SK-N-SH (cell line): ENCODE measurements at regions not wholly inside any gene's neighbourhood (a gene's known extent, or its start where the extent isn't known, plus 50 kb on each side); places are given as distances from the start of the nearest gene placed in this dataset.

Source experiments
- CTCF ChIP-seq: fragments of 200-600 bp; sonication (generic); IDR thresholded peaks from 2 replicates; pipeline ENCODE4 v1.6.1; 2017; ENCODE audit warnings: antibody characterized with exemption, mild to moderate bottlenecking, moderate library complexity
- EP300 ChIP-seq, 2 experiments: IDR thresholded peaks; 2 replicates each; pipeline versions ENCODE4 v1.4.0 to v1.6.1; 2012; ENCODE audit warnings: borderline replicate concordance in 1 of 2, low read depth in 1 of 2, low read length in 1 of 2
- EZH2phosphoT487 ChIP-seq: fragments of 200-600 bp; sonication (generic); IDR thresholded peaks from 2 replicates; pipeline ENCODE4 v1.6.1; 2017; ENCODE audit warnings: low read depth, mixed run types, mild to moderate bottlenecking, antibody characterized with exemption, moderate library complexity, borderline replicate concordance
- FOXM1 ChIP-seq: IDR thresholded peaks from 2 replicates; pipeline ENCODE4 v1.4.0; 2012; ENCODE audit warnings: low read depth, mild to moderate bottlenecking
- JUND ChIP-seq: IDR thresholded peaks from 2 replicates; pipeline ENCODE4 v1.4.0; 2012
- MAX ChIP-seq: IDR thresholded peaks from 2 replicates; pipeline ENCODE4 v1.4.0; 2012; ENCODE audit warnings: low read depth
- POLR2AphosphoS5 ChIP-seq: IDR thresholded peaks from 2 replicates; pipeline ENCODE4 v1.6.1; 2012; ENCODE audit warnings: low read depth, low read length
- REST ChIP-seq: IDR thresholded peaks from 2 replicates; pipeline ENCODE4 v1.6.1; 2012; ENCODE audit warnings: mild to moderate bottlenecking, low read depth, low read length, moderate library complexity
- RFX5 ChIP-seq: IDR thresholded peaks from 2 replicates; pipeline ENCODE4 v1.6.1; 2012; ENCODE audit warnings: mild to moderate bottlenecking, improper control_type of control experiment, low read length
- USF2 ChIP-seq: fragments of 150-350 bp; IDR thresholded peaks from 2 replicates; pipeline ENCODE4 v1.6.1; 2017; ENCODE audit warnings: antibody characterized with exemption, low read length, low read depth, borderline replicate concordance
- YY1 ChIP-seq: IDR thresholded peaks from 2 replicates; pipeline ENCODE4 v1.4.0; 2012; ENCODE audit warnings: low read depth, mild to moderate bottlenecking
- TF ChIP-seq, protein P1 (sequence below): IDR thresholded peaks from 2 replicates; pipeline ENCODE4 v1.4.0; 2012; ENCODE audit warnings: low read depth, borderline replicate concordance

GRCh38 chr16:14015033-14015432 is 56.1 kb upstream of the MRTFB start:
- TF ChIP-seq, protein P1, sequence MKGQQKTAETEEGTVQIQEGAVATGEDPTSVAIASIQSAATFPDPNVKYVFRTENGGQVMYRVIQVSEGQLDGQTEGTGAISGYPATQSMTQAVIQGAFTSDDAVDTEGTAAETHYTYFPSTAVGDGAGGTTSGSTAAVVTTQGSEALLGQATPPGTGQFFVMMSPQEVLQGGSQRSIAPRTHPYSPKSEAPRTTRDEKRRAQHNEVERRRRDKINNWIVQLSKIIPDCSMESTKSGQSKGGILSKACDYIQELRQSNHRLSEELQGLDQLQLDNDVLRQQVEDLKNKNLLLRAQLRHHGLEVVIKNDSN, result no peak
- TF ChIP-seq CTCF (no peak), EP300 (IDR thresholded peaks at IDR 0.05; ENCODE audit: borderline replicate concordance in 1 of 2, low read depth in 1 of 2, low read length in 1 of 2) (no peak), YY1 (no peak), FOXM1 (no peak), MAX (no peak), JUND (no peak), EZH2phosphoT487 (no peak), POLR2AphosphoS5 (no peak), RFX5 (no peak), REST (no peak), USF2 (no peak)
